ENCODE measurements at regions not wholly inside any gene's neighbourhood (a gene's known extent, or its start where the extent isn't known, plus 50 kb on each side); places are given as distances from the start of the nearest gene placed in this dataset.
A peak's percentile ranks its signal among the peaks of the same experiment; 100 is the strongest.

DNA sequence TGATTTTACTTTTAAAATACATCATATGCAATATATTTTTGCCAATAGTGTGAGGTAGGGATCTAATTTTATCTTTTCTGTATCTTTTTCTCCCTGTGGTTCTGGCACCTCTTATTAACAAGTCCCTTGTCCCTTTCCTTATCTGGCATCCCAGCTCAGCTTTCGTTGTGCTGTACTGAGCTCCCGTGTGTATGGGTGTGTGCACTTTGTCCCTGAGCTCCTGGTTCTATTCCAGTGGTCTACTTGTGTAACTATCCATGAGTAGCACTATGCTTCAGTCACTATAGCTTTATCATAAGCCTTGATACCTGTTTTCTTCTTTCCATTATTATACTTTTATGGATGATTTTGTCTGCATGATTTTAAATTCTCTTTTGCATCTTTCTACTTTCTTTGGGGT lies 401.4 kb upstream of the POU3F3 start:
- Histone ChIP-seq H3K36me3 (replicated peaks in 1 of 2; ENCODE audit: control insufficient read depth in 1 of 2, insufficient read depth in 2 of 2, low read length in 2 of 2) (no peaks in the 10 kb centered on the region), H2AFZ (ENCODE audit: insufficient read depth, low read depth, low read length, poor library complexity, severe bottlenecking) (no peak overlapping the region), H3K4me1 (ENCODE audit: control insufficient read depth in 1 of 2, insufficient read depth in 2 of 2, low read length in 2 of 2) (no peaks in the 10 kb centered on the region), H3K79me2 (ENCODE audit: insufficient read depth, low read length) (no peaks in the 10 kb centered on the region), H3K27me3 (ENCODE audit: control insufficient read depth in 2 of 2, insufficient read depth in 2 of 2, low read length in 2 of 2) (no peaks in the 10 kb centered on the region), H3K9me3 (replicated peaks in 1 of 2; ENCODE audit: control insufficient read depth in 1 of 2, insufficient read depth in 1 of 2, low read length in 2 of 2) (no peaks in the 10 kb centered on the region), H3K9ac (ENCODE audit: insufficient read depth, low read length, poor library complexity, severe bottlenecking) (no peak overlapping the region), H3K4me3 (replicated peaks in 1 of 3; ENCODE audit: low read depth in 2 of 3, low read length in 3 of 3) (no peak overlapping the region), H4K20me1 (ENCODE audit: insufficient read depth, low read length) (no peaks in the 10 kb centered on the region), H3K27ac (ENCODE audit: low read depth in 1 of 2, low read length in 2 of 2) (no peak overlapping the region), H3K4me2 (replicated peaks; ENCODE audit: extremely low read depth, low read length, poor library complexity, severe bottlenecking) (no peak overlapping the region)
- peaks cover 0 to 4% (median 2%) of the 10 kb centered on the region in 7 donors for H3K9me3 Mint-ChIP-seq
- peaks cover 2% of the 10 kb centered on the region for H3K4me1 Mint-ChIP-seq
- no CpG with 5 or more reads among the region's 2 CpGs for WGBS (ENCODE audit: insufficient coverage)
- no peaks in the 10 kb centered on the region for H3K36me3 Mint-ChIP-seq
- intact Hi-C loops (cut with micrococcal nuclease) = no loop called here
- H3K4me3 Mint-ChIP-seq = no peak overlapping the region
- no peak overlapping the region for H3K27ac Mint-ChIP-seq
- H3K27me3 Mint-ChIP-seq (ENCODE audit: low read depth in 3 of 3) = no peaks in the 10 kb centered on the region
- no peak for DNase-seq
- TF ChIP-seq, protein P1, sequence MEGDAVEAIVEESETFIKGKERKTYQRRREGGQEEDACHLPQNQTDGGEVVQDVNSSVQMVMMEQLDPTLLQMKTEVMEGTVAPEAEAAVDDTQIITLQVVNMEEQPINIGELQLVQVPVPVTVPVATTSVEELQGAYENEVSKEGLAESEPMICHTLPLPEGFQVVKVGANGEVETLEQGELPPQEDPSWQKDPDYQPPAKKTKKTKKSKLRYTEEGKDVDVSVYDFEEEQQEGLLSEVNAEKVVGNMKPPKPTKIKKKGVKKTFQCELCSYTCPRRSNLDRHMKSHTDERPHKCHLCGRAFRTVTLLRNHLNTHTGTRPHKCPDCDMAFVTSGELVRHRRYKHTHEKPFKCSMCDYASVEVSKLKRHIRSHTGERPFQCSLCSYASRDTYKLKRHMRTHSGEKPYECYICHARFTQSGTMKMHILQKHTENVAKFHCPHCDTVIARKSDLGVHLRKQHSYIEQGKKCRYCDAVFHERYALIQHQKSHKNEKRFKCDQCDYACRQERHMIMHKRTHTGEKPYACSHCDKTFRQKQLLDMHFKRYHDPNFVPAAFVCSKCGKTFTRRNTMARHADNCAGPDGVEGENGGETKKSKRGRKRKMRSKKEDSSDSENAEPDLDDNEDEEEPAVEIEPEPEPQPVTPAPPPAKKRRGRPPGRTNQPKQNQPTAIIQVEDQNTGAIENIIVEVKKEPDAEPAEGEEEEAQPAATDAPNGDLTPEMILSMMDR (IDR thresholded peaks at IDR 0.05) = no peak

DNA sequence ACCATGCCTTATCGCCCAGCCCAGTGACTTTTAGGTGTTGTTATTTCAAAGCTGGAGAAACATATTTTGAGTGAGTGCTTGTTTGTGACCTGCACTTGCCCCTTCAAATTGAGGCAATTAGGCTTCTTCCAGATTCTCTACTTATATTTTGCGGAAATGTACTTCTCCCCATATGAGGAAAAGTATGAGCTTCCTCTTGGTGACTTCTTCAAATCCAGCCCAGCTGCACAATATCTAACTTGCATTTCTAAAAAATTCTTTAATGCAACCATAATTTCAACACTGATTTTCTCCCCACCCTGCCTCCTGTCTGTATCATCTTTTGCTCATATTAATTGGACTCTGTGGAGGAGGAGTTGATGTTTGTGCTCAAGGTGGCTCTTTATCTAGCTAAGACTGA lies 391.2 kb upstream of the POU3F3 start:
- Mint-ChIP-seq H3K9me3 (peaks cover 0 to 4% (median 2%) of the 10 kb centered on the region in 7 donors), H3K27ac (peak overlapping the region in 6 of 7 donors; percentile 8 to 78 (median 66)), H3K4me1 (peaks cover 20% of the 10 kb centered on the region), H3K4me3 (peak overlapping the region in 1 of 2 donors; percentile 22), H3K36me3 (no peaks in the 10 kb centered on the region), H3K27me3 (ENCODE audit: low read depth in 3 of 3) (peaks cover 0 to 3% (median 1%) of the 10 kb centered on the region in 3 donors)
- Histone ChIP-seq H3K4me1 (ENCODE audit: control insufficient read depth in 1 of 2, insufficient read depth in 2 of 2, low read length in 2 of 2) (peaks cover 13 to 24% of the 10 kb centered on the region in 2 donors), H3K36me3 (replicated peaks in 1 of 2; ENCODE audit: control insufficient read depth in 1 of 2, insufficient read depth in 2 of 2, low read length in 2 of 2) (no peaks in the 10 kb centered on the region), H3K27ac (ENCODE audit: low read depth in 1 of 2, low read length in 2 of 2) (no peak overlapping the region), H3K9ac (ENCODE audit: insufficient read depth, low read length, poor library complexity, severe bottlenecking) (no peak overlapping the region), H3K79me2 (ENCODE audit: insufficient read depth, low read length) (no peaks in the 10 kb centered on the region), H3K4me2 (replicated peaks; ENCODE audit: extremely low read depth, low read length, poor library complexity, severe bottlenecking) (peak overlapping the region; percentile 20), H2AFZ (ENCODE audit: insufficient read depth, low read depth, low read length, poor library complexity, severe bottlenecking) (no peak overlapping the region), H3K9me3 (replicated peaks in 1 of 2; ENCODE audit: control insufficient read depth in 1 of 2, insufficient read depth in 1 of 2, low read length in 2 of 2) (no peaks in the 10 kb centered on the region), H4K20me1 (ENCODE audit: insufficient read depth, low read length) (no peaks in the 10 kb centered on the region), H3K27me3 (ENCODE audit: control insufficient read depth in 2 of 2, insufficient read depth in 2 of 2, low read length in 2 of 2) (no peaks in the 10 kb centered on the region), H3K4me3 (replicated peaks in 1 of 3; ENCODE audit: low read depth in 2 of 3, low read length in 3 of 3) (no peak overlapping the region)
- intact Hi-C loops (cut with micrococcal nuclease) = no loop called here
- peak in 2 of 3 donors; percentile 5 to 9 for DNase-seq
- TF ChIP-seq, protein P1 (IDR thresholded peaks at IDR 0.05) = no peak
- no CpG with 5 or more reads among the region's 2 CpGs for WGBS (ENCODE audit: insufficient coverage)
